ENCODE measurements at regions not wholly inside any gene's neighbourhood (a gene's known extent, or its start where the extent isn't known, plus 50 kb on each side); places are given as distances from the start of the nearest gene placed in this dataset.
"Not testable (repeated sequence)": the region's sequence is repeated elsewhere in the genome, so short reads cannot be mapped to it uniquely, and the experiment has no call there.

GRCh38 chr9:75289332-75289731, 201.0 kb downstream of the OSTF1 start:
- FAIRE-seq, result no peak

GRCh38 chr9:75299324-75299723, 211.0 kb downstream of the OSTF1 start:
- FAIRE-seq, result no peak

- no peak for FAIRE-seq
Measured at GRCh38 chr9:75333624-75334023, 245.3 kb downstream of the OSTF1 start.

- no peak for FAIRE-seq
Measured at GRCh38 chr9:75358846-75359245, 270.5 kb downstream of the OSTF1 start.

GRCh38 chr9:75359638-75360037, 271.3 kb downstream of the OSTF1 start:
- no peak for FAIRE-seq

GRCh38 chr9:75360252-75360651, 271.9 kb downstream of the OSTF1 start:
- FAIRE-seq, result no peak

- FAIRE-seq, result not testable (repeated sequence)
Measured at GRCh38 chr9:75362446-75362845, 274.1 kb downstream of the OSTF1 start.

GRCh38 chr9:75365196-75365595, 276.9 kb downstream of the OSTF1 start:
- FAIRE-seq, result no peak

- no peak for FAIRE-seq
Measured at GRCh38 chr9:75369989-75370388, 281.7 kb downstream of the OSTF1 start.

- FAIRE-seq, result no peak
Measured at GRCh38 chr9:75372499-75373268, 284.4 kb downstream of the OSTF1 start.

GRCh38 chr9:75376680-75377254, 288.5 kb downstream of the OSTF1 start:
- no peak for FAIRE-seq

- FAIRE-seq, result no peak
Measured at GRCh38 chr9:75378036-75378435, 289.7 kb downstream of the OSTF1 start.

- no peak for FAIRE-seq
Measured at GRCh38 chr9:75378926-75379325, 290.6 kb downstream of the OSTF1 start.

- FAIRE-seq, result no peak
Measured at GRCh38 chr9:75382126-75382525, 293.8 kb downstream of the OSTF1 start.

GRCh38 chr9:75383420-75384034, 295.2 kb downstream of the OSTF1 start:
- FAIRE-seq, result not testable (repeated sequence)

GRCh38 chr9:75385236-75385635, 296.9 kb downstream of the OSTF1 start:
- no peak for FAIRE-seq

GRCh38 chr9:75389101-75389500, 300.8 kb downstream of the OSTF1 start:
- no peak for FAIRE-seq

GRCh38 chr9:75390951-75391350, 302.6 kb downstream of the OSTF1 start:
- no peak for FAIRE-seq

GRCh38 chr9:75391497-75391896, 303.2 kb downstream of the OSTF1 start:
- FAIRE-seq, result no peak

- no peak for FAIRE-seq
Measured at GRCh38 chr9:75395336-75395735, 307.0 kb downstream of the OSTF1 start.

- FAIRE-seq, result no peak
Measured at GRCh38 chr9:75397836-75398235, 309.5 kb downstream of the OSTF1 start.

GRCh38 chr9:75408391-75408790, 320.1 kb downstream of the OSTF1 start:
- FAIRE-seq, result no peak

- FAIRE-seq, result no peak
Measured at GRCh38 chr9:75410405-75410804, 322.1 kb downstream of the OSTF1 start.
